GM10266 (cell line): ENCODE measurements at regions not wholly inside any gene's neighbourhood (a gene's known extent, or its start where the extent isn't known, plus 50 kb on each side); places are given as distances from the start of the nearest gene placed in this dataset.

Experiments used
- DNase-seq: peaks from one replicate; pipeline ENCODE4 v3.0.0; 2012; ENCODE audit errors: extremely low spot score
- CTCF ChIP-seq: IDR thresholded peaks from 2 replicates; pipeline ENCODE4 v1.5.1; 2012; ENCODE audit warnings: mild to moderate bottlenecking, low read depth; ENCODE audit not compliant: control insufficient read depth, insufficient read depth; ENCODE audit errors: missing control alignments

- DNase-seq = no peak
- TF ChIP-seq CTCF = no peak
Observed at GRCh38 chr21:19557488-19557887, 1153.9 kb upstream of the TMPRSS15 start.

GRCh38 chr21:19565587-19565986, 1162.0 kb upstream of the TMPRSS15 start:
- no peak for TF ChIP-seq CTCF
- DNase-seq = no peak

- no peak for TF ChIP-seq CTCF
- no peak for DNase-seq
Observed at GRCh38 chr21:19566975-19567374, 1163.4 kb upstream of the TMPRSS15 start.

GRCh38 chr21:19577381-19577780, 1173.8 kb upstream of the TMPRSS15 start:
- DNase-seq = no peak
- TF ChIP-seq CTCF = no peak

GRCh38 chr21:19590044-19590443, 1186.5 kb upstream of the TMPRSS15 start:
- no peak for DNase-seq
- no peak for TF ChIP-seq CTCF

- no peak for TF ChIP-seq CTCF
- DNase-seq = no peak
Observed at GRCh38 chr21:19603011-19603593, 1199.5 kb upstream of the TMPRSS15 start.

- no peak for TF ChIP-seq CTCF
- DNase-seq = no peak
Observed at GRCh38 chr21:19608101-19608621, 1204.6 kb upstream of the TMPRSS15 start.
